ENCODE measurements at regions not wholly inside any gene's neighbourhood (a gene's known extent, or its start where the extent isn't known, plus 50 kb on each side); places are given as distances from the start of the nearest gene placed in this dataset.
"Not testable (repeated sequence)": the region's sequence is repeated elsewhere in the genome, so short reads cannot be mapped to it uniquely, and the experiment has no call there.

- DNase-seq (ENCODE audit: low read depth, low spot score) = not testable (repeated sequence)
Measured at GRCh38 chr14:89660625-89661233, 243.7 kb upstream of the FOXN3 start.

DNA sequence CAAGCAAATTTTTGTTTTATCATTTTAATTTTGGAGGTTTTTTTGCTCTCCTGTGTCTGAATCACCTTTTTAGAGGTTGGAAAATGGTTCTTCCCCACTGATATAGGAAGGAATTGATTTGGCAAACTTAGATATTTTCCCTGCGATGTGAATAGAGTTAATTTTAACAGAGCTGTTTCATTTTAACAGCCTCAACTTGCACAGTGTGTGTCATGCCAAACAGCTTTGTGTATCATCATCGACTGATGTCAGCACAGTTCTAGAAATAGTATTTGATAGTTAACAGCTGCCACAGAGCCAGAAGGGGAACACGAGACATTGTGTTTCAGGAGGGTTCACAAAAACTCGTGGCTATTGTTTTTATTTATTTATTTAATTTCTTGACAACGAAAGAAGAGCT lies 243.1 kb upstream of the FOXN3 start:
- DNase-seq (ENCODE audit: low read depth, low spot score) = no peak

DNA sequence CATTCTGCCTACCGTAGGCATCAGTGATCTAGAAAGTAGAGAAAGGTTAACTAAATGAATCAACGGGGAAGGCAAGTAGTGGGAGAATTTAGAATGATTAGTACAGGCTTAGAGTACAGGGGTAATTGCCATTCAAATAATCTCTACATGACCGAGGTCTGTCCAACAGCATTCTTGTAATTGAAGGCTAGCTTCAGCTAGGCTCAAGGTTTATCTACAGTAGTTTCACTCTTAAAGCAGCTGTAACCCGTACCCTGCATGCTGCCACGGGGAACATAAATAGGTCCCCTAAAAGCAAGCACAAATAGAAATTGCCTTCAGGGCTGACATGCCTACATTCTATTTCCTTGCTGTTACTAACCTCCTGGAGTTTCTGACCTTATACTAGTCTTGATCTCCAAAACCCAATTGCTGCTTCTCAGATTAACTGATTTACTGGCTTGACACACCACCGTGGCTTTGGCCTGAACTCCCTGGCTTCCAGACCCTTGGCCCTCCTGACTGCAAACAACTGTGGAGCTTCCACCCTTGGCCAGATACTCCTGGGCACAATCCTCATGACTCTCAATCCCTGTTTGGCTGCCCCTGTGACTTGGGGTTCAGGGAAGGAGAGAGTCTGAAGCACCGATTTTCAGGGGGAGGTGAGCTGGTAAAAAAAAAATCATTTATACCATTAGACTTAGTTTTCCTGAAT lies 242.1 kb upstream of the FOXN3 start:
- no peak for DNase-seq (ENCODE audit: low read depth, low spot score)

DNA sequence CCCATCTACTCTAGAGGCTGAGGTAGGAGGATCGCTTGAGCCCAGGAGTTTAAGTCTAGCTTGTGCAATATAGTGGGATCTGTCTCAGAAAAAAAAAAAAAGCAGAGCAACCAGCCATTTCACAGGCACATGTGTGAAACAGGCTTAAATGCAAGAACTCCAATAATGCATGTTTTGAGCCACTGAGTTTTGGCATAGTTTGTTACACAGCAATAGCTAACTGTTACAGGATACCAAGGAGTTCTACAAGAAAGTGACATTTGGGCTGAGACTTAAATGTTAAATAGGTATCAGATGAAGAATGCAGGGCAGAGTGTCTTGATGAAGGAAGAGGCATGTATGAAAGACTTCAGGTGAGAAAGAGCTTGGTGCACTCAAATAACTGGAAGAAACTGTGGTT lies 240.0 kb upstream of the FOXN3 start:
- DNase-seq (ENCODE audit: low read depth, low spot score) = no peak

DNA sequence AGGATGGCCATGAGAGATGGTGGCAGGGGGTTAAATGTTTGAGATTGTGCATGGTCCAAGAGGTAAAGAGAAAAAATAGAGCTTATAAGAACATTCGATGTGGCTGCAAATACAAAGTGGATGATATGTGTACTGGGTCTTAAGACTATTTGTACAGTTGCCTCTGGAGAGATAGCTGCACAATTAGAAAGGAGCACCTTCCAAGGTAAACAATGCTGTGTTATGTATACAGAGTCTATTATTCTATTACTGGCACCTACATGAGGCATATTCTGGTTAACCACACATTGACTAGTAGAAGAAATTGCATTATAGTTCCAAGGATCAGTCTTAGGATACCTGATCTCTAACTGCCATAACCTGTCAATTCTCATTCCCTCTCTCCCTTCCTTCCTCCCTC lies 238.0 kb upstream of the FOXN3 start:
- DNase-seq (ENCODE audit: low read depth, low spot score) = no peak

GRCh38 chr14:89652352-89652751 lies 235.3 kb upstream of the FOXN3 start:
- no peak for DNase-seq (ENCODE audit: low read depth, low spot score)

GRCh38 chr14:89651805-89652204 lies 234.8 kb upstream of the FOXN3 start:
- no peak for DNase-seq (ENCODE audit: low read depth, low spot score)

DNA sequence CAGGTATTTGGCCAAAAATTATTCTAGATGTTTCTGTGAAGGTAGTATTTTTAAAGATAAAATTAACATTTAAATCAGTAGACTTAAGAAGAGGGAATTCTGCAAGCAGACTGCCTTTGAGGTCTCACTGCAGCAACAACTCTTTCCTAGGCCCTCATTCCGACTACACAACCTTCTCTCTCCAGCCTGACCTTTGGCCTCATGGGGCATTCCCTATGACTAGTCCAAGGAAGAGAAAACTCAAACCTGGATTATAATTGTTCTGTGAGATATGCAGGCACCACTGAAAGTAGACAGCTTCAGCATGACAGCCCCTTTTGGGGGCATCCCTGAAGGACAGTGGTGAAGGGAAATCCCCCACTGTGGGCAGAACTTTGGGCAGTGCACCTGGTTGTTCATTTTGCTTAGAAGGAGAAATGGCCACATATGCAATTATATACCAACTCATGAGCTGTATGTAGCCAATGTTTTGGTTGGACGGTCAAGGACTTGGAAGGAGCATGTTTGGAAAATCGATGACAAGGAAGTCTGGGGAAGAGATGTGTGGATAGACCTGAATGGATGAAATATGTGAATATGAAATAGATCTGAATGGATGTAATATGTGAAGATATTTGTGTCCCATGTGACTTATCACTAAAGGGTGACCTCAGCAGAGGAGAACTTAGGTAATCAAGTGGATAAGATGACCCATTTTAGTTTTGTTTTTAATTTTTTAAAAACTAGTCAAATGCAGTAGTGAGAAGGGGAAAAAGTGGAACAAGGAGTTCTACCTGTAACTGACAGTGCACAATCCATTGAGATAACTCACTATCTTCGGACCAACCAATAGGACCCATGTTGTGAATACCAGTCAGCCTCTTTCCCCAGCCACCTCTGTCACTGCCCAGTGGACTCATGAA lies 233.3 kb upstream of the FOXN3 start:
- DNase-seq (ENCODE audit: low read depth, low spot score) = no peak

- no peak for DNase-seq (ENCODE audit: low read depth, low spot score)
Measured at GRCh38 chr14:89649451-89650075, 232.5 kb upstream of the FOXN3 start.

GRCh38 chr14:89648924-89649323 lies 231.9 kb upstream of the FOXN3 start:
- no peak for DNase-seq (ENCODE audit: low read depth, low spot score)

DNA sequence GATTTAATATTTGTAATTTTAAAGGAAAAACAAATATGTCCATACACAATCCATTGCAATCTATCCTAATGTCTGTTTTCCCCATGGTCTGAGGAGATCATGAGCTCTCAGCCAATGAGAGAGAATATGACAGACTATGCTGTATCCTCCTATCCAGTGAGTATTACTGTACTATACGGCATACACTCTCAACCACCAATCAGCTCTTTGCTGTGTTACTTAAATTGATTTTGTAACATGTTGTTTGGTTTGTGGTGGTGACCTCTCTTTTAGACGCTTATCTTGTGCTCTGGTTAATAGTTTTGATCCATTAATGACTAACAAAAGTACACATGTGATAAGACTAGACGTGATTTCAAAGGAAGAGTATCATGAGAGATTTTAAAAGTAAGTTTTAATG lies 231.5 kb upstream of the FOXN3 start:
- DNase-seq (ENCODE audit: low read depth, low spot score) = no peak

GRCh38 chr14:89646971-89647370 lies 229.9 kb upstream of the FOXN3 start:
- no peak for DNase-seq (ENCODE audit: low read depth, low spot score)

- DNase-seq (ENCODE audit: low read depth, low spot score) = no peak
Measured at GRCh38 chr14:89644641-89645040, 227.6 kb upstream of the FOXN3 start.

DNA sequence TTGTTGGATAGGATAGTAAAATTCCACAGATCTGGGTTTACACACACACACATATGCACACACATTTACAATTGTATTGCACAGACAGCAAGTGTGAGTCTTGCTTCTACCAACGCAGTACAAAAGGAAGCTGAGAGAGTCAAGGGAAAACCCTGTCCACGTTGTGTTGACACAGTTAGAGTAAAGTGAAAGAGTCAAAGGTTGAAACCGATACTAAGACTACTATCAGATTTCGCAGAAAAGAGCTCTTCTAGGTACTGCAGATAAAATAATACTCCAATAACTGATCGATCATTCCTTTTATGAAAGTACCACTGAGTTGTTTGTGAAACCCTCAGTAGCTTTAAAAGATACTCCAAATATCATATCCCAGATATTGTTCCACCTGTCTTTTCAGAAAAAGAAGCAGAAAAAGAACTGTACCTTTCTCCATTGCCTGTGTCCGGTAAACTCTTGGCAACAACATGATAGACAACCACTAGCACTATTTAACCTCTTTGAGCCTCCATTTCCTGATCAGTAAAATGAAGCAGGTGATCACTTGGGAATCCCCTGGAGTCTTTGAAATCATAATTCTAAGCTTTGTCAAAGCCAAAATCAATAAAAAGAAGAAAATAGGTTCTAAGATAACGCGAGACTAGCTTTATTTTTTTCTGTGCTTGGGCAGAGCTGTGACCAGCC lies 224.6 kb upstream of the FOXN3 start:
- no peak for DNase-seq (ENCODE audit: low read depth, low spot score)

DNA sequence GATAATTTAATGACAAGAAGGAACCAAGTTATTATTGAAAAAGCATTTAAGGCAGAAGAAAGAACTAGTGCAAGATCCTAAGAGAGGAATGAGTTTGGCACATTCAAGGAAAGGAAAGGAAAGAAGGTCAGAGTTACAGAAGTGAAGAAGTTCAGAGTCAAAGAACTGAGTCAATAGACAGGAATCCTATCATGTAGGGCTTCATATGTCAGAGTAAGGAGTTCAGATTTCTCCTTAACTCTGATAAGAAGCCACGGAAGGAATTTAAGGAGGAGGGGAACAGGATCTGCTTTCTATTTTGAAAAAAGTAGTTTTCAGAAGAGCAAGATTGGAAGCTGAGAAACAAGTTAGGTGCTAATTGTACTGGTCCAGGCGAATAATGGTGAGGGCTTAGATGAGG lies 223.1 kb upstream of the FOXN3 start:
- no peak for DNase-seq (ENCODE audit: low read depth, low spot score)

- no peak for DNase-seq (ENCODE audit: low read depth, low spot score)
Measured at GRCh38 chr14:89639687-89640086, 222.7 kb upstream of the FOXN3 start.

- DNase-seq (ENCODE audit: low read depth, low spot score) = no peak
Measured at GRCh38 chr14:89638891-89639290, 221.9 kb upstream of the FOXN3 start.

- DNase-seq (ENCODE audit: low read depth, low spot score) = no peak
Measured at GRCh38 chr14:89637581-89637980, 220.5 kb upstream of the FOXN3 start.

- peak; percentile 31 for DNase-seq (ENCODE audit: low read depth, low spot score)
Measured at GRCh38 chr14:89635615-89636014, 218.6 kb upstream of the FOXN3 start.

GRCh38 chr14:89634037-89634436 lies 217.0 kb upstream of the FOXN3 start:
- no peak for DNase-seq (ENCODE audit: low read depth, low spot score)

DNA sequence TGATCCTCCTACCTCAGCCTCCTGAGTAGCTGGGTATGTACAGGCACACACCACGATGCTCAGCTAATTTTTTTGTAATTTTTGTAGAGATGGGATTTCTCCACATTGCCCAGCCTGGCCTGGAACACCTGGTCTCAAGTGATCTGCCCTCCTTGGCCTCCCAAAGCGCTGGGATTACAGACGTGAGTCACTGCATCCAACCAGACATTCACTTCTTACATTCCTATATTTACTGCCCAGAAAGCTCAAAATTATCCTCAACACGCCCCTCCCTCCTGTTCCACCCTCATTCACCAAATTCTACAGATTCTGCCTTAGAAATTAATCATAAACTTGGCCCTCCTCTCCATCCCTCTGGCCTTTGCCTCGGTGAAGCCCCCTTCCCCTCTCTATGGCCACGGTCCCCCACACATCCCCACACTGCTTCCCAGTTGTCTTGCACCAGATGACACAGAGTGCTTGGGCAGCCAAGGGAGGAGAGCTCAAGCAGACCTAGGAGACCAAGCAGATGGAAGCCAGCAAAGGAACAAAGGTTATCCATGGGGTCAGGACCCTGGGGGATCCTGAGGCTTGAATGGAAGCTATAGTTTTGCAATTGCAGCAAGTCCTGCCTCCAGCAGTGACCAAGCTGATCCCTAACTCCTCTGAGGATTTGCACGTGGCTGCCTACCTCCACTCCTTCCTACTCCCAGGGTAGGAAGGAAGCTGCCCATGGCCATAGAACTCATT lies 213.2 kb upstream of the FOXN3 start:
- no peak for DNase-seq (ENCODE audit: low read depth, low spot score)
